CD1c-positive myeloid dendritic cell (primary cell): ENCODE measurements at regions not wholly inside any gene's neighbourhood (a gene's known extent, or its start where the extent isn't known, plus 50 kb on each side); places are given as distances from the start of the nearest gene placed in this dataset.

Source experiments
- DNase-seq: peaks from one replicate; pipeline ENCODE4 v3.0.0-alpha.2; 2016; ENCODE audit errors: extremely low spot score

DNA sequence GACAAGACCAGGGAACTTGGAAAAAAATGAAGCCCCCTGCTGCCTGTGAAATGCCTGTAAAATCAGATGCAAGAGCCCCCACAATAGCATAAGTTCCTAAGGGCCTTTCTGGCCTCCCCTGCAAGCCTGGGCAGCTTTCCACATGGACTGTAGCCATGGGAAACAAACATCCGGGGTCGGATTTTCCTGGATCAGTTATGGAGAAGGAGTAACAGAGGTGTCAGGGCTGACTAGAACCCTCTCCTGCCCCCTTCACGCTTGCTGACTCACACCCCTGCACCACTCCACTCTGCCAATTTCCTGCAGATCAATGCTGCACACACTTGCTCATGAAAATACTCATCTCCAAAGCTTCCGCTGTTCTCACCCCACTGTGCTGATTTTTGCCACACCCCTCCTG is 258.6 kb downstream of the CBLN1 start:
- DNase-seq: no peak

DNA sequence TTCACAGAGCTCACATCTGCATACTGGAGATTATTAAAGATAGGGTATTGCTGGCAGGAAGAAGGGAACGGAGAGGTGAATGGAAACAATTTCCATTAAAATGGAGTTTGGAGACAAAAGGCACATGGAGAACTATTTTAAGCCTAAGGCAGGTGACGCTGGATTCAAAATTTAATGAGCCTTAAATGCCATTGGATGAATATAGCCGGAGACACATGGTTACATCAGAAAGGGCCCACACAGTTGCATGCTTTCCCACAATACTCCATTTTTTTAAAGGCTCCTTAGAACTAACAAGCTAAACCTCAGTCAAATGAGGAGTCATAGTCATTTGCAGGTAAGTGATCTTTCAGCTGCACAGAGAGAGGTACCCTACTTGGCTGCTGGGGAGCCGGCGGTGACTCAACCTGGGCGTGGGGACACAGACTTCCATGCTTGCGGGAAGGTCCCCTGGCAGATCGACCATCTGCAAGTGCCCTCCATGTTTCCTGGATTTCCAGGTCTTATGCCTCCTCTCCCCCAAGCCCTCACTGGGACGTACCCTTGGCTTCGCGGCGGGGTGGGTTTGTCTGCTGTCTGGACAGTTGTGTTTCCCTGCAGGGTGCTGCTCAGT is 259.2 kb downstream of the CBLN1 start:
- no peak for DNase-seq

DNA sequence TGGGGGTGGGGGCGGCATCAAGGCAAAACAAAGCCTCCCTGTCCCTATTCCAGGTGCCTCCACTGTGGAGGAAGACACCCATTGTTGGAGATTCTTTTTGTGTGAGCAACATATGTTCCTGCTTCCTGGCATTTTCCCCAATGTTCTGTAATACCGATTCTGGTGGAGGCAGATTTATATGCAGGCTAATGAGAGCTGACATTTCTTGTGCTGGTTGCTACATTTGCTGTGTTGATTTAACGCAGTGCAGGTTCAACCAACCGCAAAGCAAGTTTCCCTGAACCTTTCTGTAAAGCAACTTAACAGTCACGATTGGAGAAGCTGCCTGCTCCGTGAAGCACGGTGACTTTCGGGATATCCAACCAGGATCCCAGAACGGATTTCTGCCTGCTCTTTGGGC is 260.5 kb downstream of the CBLN1 start:
- no peak for DNase-seq

DNA sequence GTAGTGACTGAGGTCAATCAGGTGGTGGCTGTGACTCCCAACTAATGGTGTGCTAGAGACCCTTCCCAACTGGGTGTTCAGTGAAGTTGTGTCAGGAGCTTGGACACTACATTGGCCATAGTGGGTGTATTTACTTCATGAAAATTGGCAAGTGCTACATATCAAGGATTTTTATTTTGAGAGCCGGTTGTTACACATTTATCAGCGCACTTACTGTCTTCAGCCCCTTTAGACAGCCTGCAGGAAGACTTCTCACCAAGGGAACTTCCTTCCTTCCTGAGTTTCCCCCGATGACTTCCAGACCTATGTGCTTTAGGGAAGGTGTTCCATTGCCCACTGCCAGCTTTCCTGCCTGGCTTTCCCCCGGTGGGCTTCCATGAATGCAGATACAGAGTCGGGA is 261.2 kb downstream of the CBLN1 start:
- DNase-seq: no peak

DNA sequence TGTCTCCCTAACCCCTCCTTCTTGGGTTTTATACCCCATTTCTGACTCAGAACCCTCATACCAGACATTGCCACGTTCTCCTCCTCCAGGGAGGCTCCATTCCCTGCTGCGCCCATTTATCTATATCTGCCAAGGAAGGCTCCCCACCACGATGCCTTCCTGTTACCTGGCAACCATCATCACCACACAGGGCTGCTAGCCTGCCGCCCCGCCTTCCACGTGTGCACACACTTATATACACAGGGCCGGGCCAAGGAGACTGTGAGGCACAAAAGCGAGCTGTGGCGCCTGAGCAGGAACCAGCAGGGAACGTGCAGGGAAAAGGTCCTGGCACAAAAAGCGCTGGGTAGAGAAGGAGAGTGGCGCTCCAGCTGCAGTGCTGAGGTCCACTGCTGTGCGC is 261.8 kb downstream of the CBLN1 start:
- DNase-seq: no peak

DNA sequence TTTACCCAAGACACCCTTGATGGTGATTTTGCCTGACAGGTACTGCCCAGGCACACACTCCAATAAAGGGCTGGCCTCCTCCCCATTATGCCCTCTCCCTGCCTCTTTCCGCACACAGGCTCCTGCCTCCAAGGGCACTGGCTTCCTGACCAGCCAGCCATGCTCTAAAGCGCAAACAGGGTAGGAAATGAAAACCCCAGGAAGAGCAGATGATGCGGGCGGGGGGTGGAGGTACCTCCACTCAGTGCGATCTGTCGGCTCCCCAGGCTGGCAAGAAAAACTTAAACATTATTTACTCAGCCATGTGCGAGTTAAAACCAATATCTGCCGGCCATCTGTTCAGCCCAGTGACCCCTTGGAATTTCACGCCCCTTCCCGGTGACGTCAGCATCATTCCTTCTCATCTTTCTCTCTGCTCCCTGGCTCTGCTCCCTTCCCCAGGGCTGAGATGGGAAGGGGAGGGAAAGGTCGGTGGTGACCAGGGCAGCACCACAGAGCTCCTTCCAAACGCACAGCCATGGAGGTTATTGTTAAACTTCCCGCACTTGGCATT is 262.5 kb downstream of the CBLN1 start:
- DNase-seq: no peak

DNA sequence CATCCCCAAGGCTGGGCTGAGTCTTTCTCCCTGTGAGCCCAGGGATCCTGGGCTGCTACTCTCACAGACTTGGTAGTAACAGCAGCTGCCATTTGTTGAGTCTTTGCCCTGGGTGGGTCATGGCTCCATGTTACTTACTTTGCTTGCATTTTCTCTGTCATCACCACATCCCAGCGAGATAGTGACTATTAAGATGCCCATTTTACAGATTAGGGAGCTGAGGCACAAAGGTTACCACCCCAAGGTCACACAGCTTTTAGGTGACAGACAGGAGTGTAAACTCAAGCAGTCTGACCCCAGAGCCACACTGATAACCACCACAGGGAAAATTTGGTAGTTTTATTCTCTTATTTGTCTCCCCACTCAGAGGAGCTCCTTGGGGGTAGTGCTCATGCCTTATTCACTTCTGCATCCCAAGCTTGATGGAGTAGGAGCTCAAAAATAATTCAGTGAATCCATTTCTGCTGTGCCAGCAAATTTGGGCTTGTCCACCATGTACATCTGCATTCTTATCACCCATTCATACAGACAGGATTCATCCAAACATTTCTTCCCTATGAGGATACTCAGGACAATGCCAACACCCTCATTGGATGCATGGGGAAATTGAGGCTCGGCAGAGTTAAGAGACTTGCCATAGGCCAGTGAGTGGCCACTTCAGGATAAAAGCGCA is 263.2 kb downstream of the CBLN1 start:
- no peak for DNase-seq

DNA sequence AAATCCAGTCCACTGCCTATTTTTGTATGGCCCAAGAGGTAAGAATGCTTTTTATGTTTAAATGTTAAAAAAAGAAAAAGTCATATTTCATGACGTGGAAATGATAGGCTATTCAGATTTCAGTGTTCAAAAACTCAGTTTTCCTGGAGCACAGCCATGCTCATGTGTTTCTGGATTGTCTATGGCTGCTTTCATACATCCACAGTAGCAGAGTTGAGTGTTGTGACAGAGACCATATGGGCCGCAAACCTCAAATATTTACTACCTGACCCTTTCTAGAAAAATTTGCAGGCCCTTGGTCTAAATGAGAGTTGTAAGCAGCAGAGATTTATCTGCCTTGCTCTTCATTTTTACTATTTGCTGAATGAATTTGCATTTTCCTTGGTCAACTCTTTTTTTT is 264.1 kb downstream of the CBLN1 start:
- DNase-seq: no peak

DNA sequence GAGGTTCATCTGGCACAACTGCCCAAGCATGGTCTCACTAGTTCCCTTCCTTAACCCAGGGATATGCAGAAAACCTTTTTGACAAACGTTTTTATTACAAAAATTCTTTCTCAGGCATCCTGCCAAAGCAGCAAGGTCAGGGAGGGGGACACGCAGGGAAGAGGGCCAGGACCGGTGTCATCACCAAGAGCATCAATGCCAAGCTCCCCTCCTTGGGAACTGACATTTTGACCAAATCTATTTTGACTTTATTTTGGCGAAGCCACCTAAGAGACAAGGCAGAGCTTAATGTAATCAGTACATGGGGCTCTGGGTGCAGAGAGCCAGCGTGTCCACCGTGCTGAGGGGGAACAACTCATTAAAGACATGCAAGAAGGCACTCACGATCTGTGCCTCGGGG is 265.2 kb downstream of the CBLN1 start:
- no peak for DNase-seq

DNA sequence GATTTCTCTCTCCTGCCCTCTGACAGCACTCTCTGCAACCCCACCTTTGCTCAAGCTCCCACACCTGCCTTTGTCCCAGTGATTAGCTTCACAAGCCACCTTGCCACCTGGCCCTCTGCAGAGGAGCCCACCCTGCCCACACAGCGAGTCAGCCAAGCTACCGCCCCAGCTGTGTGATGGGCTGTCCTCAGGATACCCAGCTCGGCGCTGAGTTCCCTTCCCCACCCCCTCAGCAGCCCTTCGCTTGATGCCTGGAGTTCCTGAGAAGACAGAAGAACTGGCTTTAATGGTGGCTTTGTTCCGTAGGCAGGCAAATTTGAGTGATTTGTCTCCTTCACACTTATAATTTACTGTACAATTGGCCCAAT is 266.4 kb downstream of the CBLN1 start:
- DNase-seq: no peak

DNA sequence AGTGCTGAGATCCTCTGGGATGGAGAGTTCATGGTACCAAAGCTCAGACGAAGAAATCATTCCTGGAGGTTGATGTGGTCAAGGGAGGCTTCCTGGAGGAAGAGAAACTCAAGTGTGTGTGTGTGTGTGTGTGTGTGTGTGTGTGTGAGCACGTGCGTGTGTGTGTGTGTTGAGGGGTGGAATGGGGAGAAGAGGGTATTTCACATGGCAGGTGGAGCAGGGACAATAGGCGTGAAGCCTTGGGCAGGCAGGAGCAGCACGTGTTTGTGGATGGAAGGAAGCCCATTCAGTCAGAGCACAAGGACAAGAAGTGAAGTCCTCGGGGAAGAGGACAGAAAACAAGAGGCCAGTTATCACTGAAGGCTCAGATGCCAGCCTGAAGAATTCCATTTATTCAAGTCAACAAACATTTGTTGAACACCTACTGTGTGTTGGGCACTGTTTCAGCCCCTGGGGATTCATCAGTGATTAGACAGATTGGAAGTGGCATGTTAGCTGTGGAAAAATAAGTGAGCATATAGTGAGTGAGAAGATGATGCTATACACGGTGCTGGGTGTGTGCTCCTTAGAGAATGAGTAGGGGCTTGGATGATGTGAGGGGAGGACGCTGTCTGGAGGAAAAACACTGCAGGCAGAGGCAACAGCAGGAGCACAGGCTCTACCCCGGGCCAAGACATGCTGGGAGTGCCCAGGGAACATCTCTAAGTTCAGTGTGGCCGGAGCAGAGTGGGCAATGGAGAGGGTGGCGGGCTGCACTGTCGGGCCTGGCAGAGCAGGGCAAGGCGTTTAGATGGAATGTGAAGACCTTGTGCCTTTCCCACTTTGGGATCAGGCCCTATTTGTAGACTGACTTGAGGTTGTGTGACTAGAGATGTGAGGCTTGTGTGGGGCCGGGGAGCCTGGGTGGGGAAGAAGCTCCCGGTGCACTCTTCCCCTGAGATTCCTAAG is 267.1 kb downstream of the CBLN1 start:
- no peak for DNase-seq

DNA sequence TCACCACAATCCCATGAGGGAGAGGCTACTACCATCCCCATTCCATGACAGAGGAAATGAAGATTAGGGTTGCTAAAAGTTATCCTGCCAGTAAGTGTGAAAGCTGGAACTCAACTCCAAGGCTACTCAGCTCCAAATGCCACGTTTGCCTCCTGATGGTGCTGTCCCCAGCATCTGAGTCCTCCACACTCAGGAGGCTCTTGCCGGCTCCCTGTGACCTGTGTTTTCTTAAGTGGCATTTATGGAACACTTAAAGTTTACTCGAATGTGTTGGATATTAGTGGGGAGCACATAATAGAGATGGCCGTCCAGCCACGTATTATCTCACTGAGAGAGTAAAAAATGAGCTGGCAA is 267.9 kb downstream of the CBLN1 start:
- no peak for DNase-seq

DNA sequence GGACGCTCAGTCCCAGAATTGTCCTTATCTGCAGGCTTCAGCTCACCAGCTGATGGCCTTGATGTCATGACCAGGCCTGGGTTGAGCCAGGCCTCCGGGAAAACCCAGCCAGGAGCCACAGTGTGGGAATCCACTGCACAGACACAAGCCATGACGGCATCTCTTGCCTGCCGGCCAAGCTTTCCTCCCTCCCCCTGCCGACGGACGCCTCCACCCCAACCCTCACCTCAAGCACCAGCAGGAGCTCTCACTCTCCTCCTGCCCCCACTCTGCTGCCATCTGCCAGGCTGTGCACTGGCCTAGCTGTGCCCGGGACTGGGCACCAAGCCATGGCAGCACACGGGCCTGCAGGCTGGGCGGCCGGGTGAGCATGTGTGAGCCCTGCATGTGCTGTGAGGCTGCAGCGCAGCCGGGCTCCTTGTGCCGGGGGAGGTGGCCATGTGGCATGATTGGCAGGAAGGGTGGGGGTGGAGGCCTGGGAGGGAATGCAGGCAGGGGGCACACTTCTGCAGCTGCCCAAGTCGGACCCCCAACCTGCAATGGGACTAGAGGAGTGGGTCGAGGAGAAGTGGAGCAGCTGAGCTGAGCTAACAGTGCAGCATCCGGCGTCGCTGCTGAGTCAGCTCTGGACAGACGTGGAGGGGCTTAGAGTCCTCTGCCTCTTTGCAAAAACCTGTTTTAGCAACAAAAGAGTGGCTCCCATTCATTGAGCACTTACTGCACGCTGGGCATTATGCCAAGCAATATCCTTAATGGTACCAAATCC is 268.5 kb downstream of the CBLN1 start:
- no peak for DNase-seq

DNA sequence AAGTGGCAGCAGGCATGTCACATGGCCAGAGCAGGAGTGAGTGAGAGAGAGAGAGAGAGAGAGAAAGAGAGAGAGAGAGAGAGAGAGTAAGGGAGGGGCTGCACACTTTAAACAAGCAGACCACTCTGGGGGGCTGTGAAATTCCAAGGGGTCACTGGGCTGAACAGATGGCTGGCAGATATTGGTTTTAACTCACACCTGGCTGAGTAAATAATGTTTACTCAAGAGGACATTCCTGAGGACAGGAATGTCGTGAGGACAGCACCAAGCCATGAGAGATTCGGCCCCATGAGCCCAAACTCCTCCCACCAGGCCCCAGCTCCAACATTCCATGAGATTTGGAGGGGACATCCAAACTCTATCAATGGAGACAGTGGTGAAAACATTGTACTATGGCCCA is 269.7 kb downstream of the CBLN1 start:
- no peak for DNase-seq

DNA sequence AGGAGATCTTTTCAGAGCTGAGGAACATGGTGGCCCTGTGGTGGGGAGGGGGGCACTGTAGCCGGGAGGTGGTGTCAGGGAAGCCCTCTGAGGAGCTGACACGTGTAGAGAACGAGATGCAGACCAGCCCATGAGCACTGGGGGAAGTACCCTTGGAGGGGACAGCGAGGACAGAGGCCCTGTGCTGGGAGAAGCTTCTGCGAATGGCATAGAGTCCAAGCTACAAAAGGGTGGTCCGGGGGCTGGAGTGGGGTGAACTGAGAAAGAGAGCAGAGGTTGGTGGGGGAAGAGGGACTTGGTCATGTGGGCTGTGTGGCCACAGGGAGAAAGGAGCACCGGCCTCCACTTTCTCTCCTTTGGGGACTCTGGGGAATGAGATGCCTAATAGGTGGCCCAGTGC is 270.8 kb downstream of the CBLN1 start:
- no peak for DNase-seq

DNA sequence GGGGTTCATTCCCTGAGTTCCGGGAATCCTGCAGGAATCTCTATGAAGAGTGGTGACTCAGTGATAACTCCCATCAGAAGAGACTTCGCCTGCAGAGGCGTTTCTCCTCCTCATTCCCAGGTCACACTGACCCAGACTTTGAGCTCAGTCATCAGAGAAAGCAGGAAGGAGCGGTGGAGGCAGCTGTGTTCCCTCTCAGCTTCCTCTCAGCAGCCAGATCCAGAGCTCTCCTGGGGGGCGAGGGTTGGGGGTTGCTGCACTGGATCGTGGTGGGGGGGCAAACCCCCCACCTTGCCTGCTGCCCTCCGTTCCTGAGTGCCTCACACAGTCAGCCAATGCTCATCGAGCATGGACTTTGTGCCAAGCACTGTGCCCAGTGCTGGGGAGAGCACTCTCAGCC is 271.2 kb downstream of the CBLN1 start:
- no peak for DNase-seq

DNA sequence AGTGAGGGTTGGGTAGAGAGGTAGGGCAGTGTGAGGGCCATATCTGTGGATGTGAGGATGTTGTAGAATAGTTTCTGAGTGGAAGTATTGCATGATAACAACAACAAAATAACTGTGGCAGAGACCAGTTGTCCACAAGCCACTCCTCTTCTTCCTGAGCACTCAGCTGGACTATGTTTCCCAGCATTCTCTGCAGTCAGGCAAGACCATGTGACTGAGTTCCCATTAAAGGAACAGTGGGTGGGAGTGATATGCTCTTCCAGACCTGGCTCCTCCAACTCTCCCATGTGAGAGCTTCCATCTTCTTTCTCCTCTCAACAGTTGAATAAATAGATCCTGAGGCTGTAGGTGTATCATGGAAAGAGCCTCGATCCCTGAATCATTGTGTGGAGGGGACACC is 272.4 kb downstream of the CBLN1 start:
- DNase-seq: no peak

DNA sequence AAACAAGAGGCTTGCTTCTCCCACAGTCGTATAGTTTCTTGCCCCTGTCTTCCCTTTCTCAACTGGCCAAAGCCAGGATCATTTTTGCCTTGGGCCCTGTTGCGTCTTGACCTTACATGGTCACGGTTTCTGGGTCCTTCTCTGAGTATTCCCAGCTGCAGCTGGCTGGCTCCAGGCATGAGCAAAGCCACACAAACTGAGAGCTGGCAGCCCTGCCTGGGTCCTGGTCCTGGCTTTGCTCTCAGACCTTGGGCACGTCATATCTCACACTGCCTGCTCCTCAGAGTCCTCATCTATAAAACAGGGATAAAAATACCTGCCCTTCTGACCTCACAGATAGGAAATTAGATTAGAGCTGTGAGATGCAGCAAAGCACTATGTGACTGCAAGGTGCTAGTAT is 277.6 kb downstream of the CBLN1 start:
- no peak for DNase-seq

DNA sequence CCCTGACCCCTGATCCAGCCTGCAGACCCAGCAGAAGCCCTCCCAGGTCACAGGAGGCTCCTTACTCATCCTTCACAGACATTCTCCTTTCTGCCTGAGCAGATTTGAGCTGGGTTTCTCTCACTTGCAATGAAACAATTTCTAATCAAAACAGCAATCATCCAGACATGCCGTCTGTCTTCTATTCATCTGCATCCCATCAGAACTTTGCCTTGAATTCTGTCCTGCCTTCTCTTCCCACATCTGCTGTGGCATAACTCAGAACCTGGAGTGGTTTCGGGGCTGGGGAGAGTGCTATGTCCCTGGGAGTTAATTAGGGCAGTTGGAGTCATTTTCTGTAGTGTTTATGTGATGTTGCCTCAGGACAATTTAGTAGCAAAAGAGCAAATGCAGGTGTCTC is 278.6 kb downstream of the CBLN1 start:
- DNase-seq: no peak

DNA sequence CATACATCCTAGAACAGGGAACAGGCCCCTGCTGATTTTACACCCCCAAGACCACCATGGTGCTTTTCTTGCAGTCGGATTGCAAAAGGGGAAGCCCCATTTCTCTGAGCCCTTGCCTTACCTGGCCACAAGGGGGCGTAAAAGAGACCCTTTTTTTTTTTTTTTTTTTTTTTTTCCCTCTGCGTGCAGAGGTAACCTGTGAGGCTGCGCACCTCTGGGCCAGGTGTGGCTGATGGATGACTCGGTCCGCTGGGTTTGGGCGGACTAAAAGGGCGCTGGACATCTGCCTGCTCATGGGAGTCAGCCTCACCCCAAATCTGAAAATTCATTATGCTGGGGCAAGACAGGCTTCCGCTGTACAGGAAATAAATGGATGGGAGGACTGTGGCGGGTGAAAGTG is 281.0 kb downstream of the CBLN1 start:
- no peak for DNase-seq

DNA sequence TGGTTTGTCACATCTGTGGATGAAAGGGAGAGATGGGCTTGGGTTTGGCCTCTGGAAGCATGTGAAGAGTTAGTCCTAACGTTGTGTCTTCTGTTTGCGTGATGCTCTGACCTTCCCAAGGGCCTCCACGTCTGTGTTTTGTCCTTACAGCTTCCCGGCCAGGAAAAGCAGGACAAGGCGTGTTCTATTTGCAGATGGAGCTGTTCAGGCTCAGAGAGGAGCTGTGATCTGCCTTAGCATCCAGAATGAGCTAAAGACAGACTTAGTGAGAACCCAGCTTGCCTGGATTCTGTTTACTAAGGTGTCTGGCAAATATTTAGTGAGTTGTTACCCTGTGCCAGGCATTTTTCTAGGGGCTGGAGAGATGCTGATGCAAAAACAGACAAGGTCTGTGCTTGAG is 282.1 kb downstream of the CBLN1 start:
- no peak for DNase-seq

DNA sequence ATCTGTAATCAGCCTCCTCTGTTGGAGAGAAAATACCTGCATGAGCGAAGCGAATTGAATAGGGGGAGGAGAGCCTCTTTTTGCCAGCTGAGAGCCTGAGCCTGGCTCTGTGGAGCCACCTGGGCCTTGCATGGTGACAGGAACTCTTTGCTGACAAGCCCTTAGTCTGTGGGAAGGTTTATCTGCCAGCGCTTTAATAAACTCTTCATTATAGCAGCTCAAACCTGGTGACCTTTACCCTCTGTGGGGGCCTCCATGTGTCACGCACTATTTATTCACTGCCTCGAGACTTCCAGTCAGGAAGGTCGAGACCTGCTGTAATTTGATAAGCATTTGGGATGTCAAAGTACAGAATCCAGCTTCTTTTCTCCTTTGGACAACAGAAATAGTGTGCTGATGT is 282.6 kb downstream of the CBLN1 start:
- DNase-seq: no peak
